ENCODE measurements at regions not wholly inside any gene's neighbourhood (a gene's known extent, or its start where the extent isn't known, plus 50 kb on each side); places are given as distances from the start of the nearest gene placed in this dataset.

DNA sequence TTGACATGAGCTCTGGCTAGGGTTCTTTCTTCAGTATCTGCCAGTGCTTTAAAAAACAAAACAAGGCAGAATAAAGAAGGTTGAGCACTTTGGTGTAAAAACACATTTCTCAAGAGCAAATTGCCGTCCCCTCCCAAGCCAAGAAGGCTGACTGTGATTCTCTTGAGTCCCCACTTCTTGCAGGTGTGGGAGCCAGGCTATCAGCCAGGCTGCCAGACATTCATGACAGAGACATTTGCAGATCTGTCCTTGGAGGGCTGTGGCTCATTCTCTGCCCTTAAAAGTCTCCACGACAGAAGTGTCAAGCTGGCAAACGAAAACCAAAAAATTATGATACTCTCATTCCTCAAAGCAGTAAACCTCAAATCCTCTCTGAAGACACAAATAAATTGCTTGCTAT, 749.3 kb upstream of the HS6ST1 start:
- no peak for DNase-seq

DNA sequence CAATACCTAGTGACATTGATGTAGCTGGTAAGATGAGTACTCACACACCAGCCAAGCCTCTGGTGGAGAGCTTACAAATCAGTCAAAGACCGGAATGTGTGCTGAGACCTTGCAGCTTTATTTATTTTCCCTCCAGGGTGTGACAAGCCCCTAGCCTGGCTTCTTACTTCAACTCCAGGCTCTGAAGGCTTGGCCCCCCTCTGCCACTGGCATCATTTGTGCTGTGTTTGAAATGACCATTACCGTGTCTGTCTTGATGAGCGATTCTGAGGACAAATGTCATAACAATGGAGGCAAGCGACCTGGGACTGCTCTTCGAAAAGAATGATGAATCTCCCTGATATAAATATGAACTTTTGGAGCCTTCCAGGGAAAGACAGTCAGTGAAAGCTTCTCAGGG, 749.9 kb upstream of the HS6ST1 start:
- no peak for DNase-seq

DNA sequence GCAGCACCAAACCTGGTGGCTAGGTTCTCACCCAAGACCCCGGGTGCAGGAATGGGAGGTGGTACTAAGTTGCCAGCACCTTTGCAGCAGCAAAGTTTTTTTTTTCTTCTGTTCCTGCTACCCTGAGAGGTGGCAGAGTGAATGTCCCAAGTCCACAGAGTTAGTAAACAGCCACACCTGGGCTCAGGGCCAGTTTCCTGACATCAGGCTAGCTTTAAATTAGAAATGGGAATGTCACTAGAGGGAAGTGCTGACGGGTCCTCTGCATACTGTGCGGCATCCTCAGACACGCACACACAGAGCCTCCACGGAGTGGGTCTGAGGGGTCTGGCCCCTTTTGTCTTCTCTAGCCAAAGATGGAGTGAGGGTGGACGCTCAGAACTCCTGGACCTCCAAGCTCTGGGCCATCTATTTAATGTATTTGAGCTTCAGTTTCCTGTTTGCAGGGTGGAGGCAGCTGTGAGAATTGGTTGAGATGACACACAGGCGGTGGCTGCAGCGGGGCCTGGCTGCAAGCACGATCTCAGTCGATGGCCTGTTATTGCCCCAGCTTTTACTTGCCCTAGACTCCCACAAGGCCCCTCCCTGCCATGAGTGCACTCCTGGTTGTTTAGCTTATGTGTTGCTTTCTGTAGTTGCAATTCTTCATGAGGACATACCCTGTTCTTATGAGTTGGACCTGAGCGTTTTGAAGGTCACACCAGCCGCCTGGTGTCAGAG, 751.4 kb upstream of the HS6ST1 start:
- no peak for DNase-seq

DNA sequence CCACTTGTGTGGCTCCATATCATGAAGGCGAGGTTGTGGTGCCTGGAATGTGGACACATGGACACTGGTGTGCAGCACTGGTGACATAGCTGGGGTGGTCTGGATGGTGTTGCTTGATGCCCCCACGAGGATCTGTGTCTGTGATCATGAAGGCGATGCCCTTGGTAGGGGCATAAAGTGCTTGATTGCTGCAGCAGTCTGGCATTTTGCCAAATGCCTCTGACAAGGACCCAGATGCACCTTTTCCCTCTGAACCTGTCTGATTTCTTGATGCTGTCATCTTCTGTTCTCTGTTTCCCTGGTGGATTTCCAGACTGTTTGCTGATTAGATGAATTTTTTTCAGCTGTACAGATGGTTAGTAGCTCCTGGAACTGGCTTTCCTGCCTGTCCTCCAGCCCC, 752.0 kb upstream of the HS6ST1 start:
- no peak for DNase-seq

DNA sequence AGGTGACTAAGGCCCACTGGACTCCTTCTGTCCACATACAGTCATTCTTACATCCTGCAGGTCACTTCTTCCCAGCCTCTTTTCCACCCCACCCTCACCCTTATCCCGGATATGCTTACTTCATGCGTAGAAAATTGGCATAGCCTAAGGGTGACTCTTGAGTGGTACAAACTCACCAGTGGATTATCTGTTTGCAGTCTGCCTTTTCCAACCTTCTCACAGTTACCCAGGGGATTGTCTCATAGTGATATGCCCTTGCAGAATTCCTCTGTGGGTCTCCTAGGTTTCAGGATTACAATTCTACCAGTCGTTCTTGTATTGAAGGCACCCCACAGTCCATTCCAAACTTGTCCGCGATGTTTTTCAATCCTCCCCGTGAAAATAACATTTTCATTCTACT, 752.9 kb upstream of the HS6ST1 start:
- DNase-seq, result no peak

DNA sequence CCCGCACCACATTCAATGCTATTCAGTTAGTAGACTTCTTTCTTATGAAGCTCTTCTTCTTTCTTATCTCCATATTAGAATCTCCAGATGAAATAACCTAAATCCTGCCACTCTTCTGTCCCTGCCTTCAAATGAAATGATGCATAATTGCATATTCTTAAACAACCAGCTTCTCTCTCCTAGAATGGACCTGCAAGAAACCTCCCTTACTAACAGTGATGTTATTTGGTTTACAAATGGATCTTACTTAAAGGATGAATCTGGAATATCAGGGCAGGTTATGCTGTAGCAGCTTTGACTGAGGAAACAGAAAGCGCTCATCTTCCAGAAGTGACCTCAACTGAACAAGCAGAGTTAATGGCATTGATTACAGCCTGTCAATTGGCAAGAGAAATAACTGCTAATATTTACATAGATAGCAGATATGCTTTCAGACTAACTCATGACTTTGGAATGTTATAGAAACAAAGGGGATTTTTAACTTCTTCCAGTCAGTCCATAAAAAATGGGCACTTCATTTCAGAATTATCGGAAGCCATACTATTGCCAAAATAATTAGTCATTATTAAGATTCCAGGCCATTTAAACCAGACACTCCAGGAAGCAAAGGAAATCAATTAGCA, 755.7 kb upstream of the HS6ST1 start:
- DNase-seq, result no peak

DNA sequence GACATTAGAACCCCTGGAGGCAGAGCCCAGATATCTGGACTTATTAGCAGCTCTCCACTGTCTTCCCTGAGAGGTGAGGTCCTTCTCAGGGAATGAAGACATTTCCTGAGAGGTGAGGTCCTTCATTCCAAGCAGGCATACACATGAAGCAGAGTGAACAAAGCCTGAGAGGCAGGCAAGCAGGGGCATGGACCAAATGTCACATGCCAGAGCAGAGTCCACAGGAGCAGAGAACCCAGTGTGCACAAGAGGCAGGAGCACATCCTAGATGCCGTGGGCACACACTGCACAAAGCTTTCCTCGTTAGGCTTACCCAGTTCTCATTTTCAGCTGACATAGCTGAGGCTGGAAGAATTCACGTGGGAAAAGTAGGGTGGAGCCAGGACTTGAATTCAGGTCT, 759.9 kb upstream of the HS6ST1 start:
- no peak for DNase-seq

DNA sequence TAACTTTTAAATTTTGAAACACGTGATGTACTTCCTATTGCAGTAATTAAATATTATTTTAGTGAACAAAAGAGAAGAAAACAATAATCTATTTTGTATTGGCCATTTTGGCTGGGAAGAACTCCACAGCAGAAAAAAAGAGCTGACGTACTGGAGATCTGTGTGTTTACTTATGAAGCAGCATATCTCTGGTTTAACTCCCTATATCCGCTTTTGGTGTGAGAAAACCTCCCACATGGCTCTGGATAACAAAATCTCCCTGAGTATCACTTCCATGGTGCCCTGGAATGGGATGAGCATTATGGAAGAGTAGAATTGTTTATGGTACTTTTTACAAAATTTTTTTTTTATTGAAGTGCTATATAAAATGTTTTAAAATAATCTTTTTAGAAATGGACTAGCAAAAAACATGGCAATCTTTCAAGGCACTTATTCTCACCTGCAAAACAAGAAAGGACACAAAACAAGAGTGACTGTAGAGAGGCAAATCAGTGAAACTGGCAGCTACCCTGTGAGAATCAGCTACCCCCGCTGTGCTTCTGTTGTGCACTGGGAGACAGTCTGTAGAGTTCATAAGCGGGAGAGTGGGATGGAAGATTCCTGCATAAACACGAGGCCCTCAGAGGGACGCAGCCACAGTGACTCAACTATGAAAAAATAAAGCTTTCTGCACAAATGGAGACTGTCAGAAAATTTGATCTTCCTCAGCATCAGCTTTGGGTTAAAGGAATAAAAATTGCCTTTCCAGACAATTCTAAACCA, 762.2 kb upstream of the HS6ST1 start:
- DNase-seq, result no peak

DNA sequence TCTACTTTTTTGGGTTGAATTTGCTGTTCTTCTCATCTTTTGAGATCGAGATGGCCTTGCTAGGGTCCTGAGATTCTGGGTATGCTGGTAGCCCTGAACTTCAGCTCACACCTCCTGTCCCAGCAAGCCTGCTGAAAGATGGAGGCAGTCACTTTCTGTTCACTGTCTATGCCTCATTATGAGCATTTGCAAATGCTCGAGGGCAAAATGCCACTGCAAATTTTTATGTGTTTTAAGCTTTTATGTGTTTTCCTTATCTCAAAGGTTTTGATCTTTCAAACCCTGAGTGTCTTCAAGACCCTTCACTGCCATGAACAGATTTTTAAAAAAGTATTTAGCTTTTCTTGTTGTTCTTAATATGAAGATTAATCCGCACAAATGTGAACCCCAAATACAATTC, 766.7 kb upstream of the HS6ST1 start:
- DNase-seq, result no peak

DNA sequence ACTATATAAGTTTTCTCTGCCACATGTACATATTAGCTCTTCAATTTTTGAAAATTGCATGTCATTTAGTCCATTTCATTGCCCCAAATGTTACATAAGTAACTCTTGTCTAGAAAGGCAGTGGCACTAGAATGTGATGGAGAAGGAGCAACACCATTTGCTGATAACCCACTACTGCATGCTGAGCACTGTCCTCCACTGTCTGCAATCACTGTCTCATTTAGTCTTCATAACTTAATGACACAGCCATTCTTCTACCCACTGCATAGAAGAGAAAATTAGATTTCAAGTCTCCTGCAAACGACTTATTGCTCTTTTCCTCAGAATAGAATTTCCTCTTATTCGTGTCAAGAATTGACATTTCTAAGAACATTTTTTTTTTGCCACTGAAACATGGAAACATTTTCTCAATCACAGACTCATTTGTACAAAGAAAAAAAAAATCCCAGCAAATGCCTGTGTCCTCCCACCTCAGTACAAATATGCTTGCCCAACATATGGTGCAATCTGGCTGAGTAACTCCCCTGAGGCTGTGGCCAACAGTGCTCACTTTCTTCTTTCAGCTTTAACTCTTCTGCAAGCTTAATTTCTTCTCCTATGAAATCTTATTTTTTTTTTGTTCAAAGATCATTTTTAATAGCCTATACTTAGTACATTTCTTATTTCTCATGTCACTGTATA, 768.6 kb upstream of the HS6ST1 start:
- no peak for DNase-seq

DNA sequence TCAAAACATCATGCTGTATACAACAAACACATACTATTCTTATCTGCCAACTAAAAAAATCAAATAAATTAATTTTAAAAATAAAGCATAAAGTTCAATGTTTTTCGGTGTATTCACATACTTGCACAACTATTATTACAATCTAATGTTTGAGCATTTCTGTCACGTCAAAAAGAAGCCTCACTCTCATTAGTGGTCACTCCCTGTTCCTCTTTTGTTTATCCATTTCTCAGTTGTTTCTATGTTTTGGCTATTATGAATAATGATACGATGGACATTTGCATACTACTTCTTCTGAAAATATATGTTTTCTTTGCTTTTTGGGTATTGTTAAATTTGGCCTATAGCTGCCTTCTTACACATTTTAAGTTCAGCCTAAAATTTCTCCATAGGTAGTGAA, 773.0 kb upstream of the HS6ST1 start:
- no peak for DNase-seq

DNA sequence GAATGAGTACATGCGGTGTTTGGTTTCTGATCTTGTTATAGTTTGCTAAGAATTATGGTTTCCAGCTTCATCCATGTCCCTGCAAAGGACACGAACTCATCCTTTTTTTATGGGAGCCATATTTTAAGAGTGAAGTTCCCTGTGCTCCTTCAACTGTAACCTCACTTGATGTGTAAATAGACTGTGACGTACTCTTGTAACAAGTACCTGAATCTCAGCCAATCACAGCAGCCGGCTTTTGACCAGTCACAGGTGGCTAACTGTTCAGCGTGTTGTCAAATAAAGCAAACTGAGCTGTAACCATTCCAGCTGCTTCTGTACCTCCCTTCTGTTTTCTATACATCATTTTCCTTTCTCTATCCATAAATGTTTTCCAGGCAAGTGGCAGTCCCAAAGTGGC, 774.3 kb upstream of the HS6ST1 start:
- DNase-seq, result no peak

DNA sequence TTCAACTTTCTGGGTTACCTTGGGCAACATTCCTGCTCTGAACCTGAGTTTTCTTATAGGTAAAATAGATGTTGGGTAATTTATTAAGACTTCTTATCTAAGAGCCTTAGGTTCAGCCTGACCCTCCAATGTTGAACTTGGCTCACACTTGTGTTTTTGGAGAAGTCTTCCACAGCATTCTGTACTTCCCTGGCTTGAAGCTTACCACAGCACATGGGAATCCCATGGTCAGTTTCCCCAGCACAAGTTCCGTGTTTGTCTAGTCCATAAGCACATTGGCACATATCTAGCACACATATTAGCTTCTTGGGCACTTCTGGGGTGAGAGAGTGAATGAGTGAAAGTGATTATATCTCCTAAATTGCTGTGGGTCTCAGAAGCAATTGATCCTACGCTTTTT, 782.5 kb upstream of the HS6ST1 start:
- no peak for DNase-seq

DNA sequence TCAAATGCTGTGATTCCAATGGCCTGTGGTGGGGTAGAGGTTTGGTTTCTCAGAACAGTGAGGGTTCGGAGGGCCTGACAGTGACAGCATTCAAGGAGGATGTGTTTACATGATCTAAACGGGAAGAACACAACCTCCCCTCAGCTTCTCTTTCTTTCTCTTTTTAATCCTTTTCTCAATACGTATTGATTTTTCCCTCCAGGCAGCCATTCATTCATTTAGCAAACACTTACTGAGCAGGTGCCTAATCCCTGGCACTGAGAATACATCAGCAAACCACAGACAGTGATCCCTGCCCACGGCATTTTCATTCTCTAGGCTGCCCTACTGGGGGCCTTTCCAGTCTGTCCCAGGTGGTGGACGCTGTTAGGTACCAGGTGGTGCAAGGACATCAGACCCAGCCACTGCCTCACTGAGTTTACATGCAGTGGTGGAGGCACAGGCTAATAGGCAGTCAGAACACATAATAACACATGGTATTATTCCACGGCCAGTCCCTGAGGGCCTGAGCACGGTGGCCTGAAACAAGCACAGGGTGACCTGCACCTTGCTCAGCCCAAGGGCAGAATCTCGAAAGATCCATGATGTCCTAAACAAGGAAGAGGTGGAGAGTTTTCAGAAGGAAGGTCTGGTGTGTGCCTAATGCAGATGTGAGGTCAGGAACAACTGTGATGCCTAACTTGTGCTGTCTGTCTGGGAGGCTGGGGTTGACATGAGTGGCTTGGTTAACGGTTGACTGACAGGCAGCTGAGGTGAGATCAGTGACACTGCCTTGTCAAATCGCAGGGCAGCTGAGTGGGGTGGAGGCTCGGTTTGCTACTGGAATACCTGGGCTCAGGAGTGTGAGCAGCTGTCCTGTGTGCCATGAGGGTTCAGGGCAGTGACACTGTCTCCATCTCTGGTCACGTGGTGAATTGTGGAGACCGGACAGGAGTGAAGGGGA, 785.5 kb upstream of the HS6ST1 start:
- no peak for DNase-seq

DNA sequence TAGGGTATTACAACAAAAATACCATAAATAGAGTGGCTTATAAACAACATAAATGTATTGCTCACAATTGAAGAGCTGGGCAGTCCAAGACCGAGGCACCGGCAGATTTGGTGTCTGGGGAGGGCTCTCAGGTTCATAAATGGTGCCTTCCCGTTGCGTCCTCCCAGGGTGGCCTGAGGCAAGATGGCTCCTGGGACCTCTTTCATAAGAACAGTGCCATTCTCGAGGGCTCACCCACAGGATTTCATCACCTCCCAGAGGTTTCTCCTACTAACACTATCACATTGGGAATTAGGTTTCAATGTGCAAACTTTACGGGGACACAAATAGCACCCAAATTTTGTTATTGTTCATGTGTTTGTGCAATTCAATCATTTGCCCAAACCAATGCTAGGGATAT, 793.5 kb upstream of the HS6ST1 start:
- no peak for DNase-seq

DNA sequence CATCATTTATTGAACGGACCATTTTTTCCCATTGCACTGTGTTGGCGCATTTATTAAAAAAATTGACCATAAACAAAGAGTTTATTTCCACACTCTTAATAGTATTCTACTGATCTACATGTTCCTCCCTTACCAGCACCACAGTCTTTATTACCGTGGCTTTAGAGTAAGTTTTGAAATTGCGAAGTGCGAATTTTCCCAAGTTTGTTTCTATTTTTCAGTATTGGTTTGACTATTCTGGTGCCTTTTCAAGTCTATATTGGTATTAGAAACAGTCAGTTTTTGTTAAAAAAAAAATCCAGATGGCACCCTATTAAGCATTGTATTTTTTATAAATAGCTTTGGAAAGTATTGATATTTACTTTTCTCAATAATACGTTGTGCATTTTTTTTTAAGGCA, 795.1 kb upstream of the HS6ST1 start:
- no peak for DNase-seq

DNA sequence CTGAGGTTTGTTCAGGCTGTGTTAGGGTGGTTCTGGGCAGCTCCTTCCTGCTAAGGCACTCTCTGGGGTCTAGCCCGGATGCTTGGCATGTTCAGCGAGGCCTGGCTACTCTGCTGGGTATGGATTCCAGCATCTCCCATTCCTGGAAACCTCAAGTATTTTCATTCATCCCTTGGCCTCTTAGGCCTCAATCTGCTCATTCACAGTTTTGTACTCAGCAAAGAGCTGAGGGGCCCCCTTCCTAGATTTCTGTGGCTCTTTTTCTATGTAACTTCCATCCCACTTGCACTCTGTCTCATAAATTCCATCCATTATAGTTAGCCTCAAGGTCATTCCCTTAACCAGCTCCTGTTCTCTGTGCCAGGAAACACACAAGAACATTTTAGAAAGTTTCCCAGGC, 798.8 kb upstream of the HS6ST1 start:
- DNase-seq, result no peak

DNA sequence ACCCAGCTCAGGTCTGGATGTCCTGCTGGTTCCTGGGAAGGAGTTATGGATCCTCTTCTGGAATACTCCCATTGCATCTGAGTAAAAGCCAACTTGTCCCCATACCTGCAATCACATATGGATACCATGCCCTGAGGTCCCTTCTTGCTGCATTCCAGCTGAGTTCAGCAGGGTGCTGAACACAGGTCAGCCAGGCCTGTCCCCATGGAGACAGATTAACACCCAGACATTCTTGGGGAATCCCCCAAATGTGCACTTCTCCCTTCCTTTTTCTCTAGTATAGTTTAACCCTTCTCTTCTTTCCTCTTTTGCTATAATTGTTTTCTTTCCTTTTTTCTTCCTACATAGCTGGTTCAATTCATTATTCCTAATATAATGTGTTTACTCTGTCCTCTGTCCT, 799.6 kb upstream of the HS6ST1 start:
- no peak for DNase-seq

DNA sequence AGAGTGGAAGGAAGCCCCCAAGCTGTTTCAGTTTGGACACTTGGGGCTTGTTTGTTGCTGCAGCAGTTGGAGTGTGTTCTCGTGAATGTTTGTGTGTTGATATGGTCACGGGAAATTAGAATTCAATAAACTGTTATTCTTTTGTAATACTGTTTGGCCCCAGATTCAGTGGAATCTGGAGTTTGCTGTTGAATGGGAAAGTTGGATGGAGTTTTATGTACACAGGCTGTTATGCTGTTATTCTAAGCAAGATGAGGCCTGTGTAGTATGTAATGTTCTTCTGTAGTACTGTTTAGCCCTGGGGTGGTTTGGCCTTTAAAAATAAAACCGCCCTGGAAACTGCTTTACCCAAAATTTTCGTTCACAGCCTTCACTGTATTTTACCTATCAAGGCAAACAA, 810.4 kb upstream of the HS6ST1 start:
- DNase-seq, result no peak

DNA sequence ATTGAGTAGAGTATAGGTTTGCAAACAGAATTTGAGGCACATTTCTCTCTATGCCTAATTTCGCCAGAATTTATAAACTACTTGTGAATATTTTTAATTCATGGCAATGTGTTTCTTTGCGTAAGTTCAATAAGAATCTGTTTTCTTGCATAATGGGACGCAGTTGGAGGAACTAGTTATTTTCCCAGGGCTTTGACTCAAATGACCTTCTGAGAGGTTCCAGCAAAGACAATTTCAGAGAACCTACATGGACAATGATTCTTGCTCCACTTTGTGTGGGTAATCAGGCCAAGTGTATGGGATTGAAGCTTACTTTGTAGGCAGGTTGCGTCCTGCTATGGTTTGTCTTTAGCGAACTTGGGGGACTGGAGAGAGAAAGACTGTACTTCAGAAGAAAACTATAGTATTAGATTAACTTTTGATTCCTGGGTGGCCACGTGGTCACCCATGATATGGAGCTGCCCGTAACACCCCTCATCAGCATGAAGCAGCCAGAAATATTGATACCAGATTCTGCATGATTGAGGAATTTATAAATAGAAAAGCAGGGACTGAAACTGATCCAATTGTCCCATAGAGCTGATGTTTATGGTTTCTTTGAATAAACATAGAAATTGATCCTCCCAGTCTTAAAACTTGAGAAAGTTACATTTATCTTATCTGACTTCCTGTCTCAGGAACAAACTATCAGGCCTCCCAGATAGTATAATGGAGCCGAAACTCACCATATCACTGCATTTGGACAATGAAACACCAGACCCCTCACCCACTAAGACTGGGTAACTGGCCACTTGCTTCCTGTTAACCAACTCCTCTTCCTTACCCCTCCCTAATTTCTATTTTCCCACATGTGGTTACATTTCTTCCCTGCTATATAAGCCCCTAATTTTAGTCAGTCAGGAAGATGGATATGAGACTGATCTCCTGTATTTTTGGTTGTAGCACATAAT, 815.3 kb upstream of the HS6ST1 start:
- no peak for DNase-seq

DNA sequence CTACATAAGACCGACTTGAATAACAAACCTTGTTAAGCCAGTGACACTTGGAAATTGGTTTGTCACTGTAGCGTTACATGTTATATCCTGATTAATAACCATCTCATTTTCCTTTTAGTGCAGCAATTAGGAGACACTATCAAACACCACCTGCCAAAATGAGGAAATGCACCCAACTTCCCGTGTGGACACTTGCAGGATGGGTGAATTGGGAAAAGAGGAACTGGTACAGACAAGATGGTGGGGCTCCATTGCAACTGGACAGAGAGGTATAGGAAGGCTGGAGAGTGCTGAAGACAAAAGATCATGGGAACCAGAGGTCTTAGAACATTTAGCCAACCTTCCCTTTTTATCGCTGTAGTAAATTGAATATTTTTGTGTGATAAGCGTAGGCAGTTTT, 816.3 kb upstream of the HS6ST1 start:
- DNase-seq, result no peak

All from CD4-positive, alpha-beta T cell treated with Interleukin-12 subunit alpha and Interleukin-12 subunit beta, for 1 hour (primary cell).